GM12864 (cell line): ENCODE measurements at regions not wholly inside any gene's neighbourhood (a gene's known extent, or its start where the extent isn't known, plus 50 kb on each side); places are given as distances from the start of the nearest gene placed in this dataset.

Source experiments
- DNase-seq: peaks from one replicate; pipeline ENCODE4 v3.0.0-alpha.2; 2011; ENCODE audit warnings: low read depth
- H3K4me3 ChIP-seq: 2 replicates; pipeline ENCODE4 v1.5.1; 2011; ENCODE audit warnings: mild to moderate bottlenecking, low read depth, low read length, control low read depth
- CTCF ChIP-seq: IDR thresholded peaks from 2 replicates; pipeline ENCODE4 v1.5.1; 2011; ENCODE audit warnings: low read depth, mild to moderate bottlenecking, moderate library complexity, low read length, control low read depth, inconsistent platforms; ENCODE audit errors: missing control alignments

GRCh38 chr11:82234256-82234655 lies 499.4 kb downstream of the FAM181B start:
- no peak overlapping the region for H3K4me3 ChIP-seq
- no peak for DNase-seq
- TF ChIP-seq CTCF: no peak

DNA sequence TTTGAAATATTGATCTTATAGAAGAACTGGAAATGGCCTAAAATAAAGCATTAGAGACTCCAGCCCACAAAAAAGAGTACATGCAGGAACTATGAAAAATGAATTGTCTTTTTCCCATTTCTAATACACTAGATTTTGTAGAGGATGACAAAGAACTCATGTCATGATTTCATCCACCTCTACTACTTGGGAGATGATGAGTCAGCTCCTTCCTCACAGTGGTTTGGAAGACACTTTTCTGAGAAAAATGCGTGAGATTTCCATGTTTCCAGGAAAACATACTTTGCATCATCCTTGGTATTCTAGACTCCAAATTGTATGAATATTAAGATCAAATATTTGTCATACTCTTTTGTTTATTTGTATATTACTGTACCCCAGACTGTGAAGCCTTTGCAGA lies 500.5 kb downstream of the FAM181B start:
- DNase-seq: no peak
- no peak for TF ChIP-seq CTCF
- H3K4me3 ChIP-seq: no peak overlapping the region

DNA sequence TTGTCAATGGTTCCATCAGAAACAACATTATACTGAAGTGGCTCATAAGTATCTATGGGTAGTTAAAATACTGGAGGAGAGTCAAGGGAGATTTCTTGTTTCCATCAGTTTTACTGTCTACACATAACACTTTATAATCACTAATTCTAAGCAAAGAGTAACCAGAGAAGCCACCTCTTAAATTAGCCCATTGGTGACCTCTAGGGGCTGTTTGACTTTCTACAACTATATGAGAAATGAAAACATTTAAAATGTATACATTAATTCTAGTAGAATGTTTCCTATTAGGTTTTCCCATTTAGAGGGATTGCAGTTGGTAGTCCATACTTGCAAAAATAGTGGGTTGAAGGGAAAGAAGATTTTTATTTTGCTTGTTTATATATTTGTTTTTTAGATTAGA lies 504.3 kb downstream of the FAM181B start:
- peak; percentile 2 for DNase-seq
- H3K4me3 ChIP-seq: no peak overlapping the region
- TF ChIP-seq CTCF: peak; percentile 28

DNA sequence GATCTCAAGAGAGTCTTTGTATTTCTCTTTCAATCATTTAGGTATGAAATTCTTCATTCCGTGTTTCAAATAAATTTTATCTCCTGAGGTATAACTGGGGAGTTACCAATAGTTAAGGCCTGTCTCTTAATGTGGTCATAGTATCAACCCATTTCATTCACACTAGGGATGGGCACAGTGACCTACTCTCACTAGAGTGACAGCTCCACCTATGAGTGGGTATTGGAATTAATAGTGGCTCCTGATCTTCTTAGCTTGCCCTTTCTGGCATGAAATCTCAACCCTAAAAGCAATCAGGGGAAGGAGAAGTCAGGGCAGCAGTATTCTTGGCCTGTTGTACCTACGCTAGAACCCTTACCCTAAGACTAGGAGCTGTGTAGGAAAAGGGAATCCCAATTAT lies 507.7 kb downstream of the FAM181B start:
- DNase-seq: no peak

GRCh38 chr11:82225502-82225901 lies 508.2 kb downstream of the FAM181B start:
- no peak overlapping the region for H3K4me3 ChIP-seq
- DNase-seq: no peak
- no peak for TF ChIP-seq CTCF

More for the DNA sequence above, 507.7 kb downstream of the FAM181B start:
- no peak overlapping the region for H3K4me3 ChIP-seq
- TF ChIP-seq CTCF: no peak

DNA sequence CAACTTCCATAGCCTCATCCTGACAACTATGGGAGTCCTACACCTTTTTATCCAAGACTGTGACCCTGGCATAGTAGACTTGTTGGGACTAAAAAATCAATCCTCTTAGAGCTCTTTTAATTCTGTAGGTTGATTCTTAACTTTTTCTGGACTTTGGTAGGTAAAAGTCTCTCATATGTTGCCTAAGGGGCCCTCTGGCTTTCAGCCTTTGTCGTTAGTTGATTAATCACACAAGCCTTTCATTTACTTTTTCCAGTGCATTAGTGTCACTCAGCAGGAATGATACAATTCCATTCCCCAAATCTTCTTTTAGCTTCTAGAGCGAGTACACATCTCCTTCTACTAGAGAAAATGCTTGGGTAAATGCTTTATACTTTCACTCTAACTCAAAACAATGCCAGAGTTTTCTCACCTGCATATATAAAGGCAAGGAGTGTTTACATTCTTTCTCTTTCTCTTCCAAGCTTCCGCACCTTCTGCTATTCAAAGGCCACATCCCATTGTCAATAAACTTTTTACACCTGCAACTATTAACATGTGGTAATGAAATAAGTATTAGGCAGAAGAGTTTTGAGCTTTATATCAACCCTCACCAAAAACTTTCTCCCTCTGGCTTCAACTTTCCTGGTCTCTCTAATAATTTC lies 516.6 kb downstream of the FAM181B start:
- no peak for DNase-seq
- no peak overlapping the region for H3K4me3 ChIP-seq
- TF ChIP-seq CTCF: no peak

DNA sequence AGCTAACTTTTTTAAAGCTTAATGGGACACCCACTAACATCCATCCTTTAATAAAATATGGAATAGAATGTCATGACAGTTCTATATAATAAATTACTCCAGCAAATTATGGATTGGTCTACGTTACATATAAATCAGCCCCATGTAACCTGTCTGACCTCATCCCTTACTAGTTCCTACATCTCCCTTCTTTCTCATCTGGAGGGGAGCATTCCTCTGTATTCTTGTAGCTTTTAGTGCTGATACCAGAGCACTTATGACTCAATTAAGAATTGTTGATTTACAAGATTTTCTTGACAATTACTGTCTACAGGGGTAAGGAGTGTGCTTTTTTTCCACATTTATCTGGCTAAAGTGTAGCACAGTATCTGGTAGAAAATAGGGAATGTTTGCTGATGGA lies 523.7 kb downstream of the FAM181B start:
- no peak overlapping the region for H3K4me3 ChIP-seq
- no peak for TF ChIP-seq CTCF
- no peak for DNase-seq
